ENCODE measurements at regions not wholly inside any gene's neighbourhood (a gene's known extent, or its start where the extent isn't known, plus 50 kb on each side); places are given as distances from the start of the nearest gene placed in this dataset.
"Not testable (repeated sequence)": the region's sequence is repeated elsewhere in the genome, so short reads cannot be mapped to it uniquely, and the experiment has no call there.

DNA sequence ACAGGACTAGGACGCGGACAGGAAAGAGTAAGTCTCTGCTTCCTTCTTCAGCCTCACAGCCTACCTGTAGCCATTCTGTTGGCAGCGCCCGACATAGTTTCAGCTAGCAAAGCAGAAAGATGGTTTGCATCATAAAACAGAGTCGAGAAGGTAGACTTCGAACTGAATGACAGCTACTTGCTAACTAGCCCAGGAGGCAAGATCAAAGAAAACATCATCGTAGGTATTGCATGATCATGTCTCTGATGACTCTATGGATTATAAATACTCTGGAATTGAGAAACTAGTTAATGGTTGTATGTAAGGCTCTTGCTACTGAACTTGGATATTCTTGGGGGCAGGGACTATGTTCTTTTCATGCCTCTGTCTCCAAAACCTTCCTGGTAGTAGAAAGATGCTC lies 333.1 kb upstream of the KLF3 start:
- no peak for DNase-seq

- DNase-seq, result no peak
Observed at GRCh38 chr4:38332699-38333098, 331.3 kb upstream of the KLF3 start.

- DNase-seq, result no peak
Observed at GRCh38 chr4:38333219-38333618, 330.8 kb upstream of the KLF3 start.

GRCh38 chr4:38334791-38335190 lies 329.2 kb upstream of the KLF3 start:
- DNase-seq, result no peak

DNA sequence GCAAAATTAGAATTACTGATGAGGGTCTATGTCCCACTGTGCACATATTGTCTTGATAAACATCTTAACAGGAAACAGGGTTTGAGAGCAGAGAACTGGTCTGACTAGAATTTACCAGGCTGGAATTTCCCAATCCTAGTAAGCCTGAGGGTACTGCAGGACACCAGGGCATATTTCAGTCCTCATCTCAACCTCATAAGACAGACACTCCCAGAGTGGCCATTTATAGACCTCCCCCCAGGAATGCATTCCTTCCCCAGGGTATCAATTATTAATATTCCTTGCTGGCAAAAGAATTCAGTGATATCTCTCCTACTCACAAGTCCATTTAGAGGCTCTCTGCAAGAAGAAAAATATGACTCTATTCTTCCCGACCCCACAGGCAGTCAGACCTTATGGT lies 325.1 kb upstream of the KLF3 start:
- not testable (repeated sequence) for DNase-seq

- no peak for DNase-seq
Observed at GRCh38 chr4:38343608-38344007, 320.4 kb upstream of the KLF3 start.

DNA sequence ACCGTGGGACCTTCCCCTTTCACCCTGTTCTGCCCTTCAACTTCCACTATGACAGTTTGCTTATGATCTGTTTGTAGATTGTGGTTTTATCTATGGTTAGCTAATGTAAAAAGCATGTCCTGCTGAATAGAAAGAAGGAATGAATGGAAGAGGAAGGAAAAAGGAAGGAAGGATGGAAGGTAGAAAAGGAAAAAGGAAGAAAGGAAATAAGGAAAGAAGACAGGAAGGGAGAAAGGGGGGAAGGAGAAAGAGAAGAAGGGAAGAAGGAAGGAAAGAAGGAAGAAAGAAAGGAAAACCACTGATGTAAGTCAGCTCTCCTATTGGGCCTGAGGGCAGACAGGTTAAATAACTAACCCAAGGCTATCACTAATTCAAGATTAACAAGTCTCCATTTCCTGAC lies 319.1 kb upstream of the KLF3 start:
- DNase-seq, result no peak

GRCh38 chr4:38347251-38347650 lies 316.7 kb upstream of the KLF3 start:
- no peak for DNase-seq

DNA sequence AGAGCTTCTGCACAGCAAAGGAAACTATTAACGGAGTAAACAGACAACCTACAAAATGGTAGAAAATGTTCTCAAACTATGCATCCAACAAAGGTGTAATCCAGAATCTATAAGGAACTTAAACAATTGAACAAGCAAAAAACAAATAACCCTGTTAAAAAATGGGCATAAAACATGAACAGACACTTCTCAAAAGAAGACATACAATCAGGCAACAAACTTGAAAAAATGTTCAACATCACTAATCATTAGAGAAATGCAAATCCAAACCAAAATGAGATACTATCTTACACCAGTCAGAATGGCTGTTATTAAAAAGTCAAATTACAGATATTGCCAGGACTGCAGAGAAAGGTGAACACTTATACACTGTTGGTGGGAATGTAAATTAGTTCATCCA lies 309.6 kb upstream of the KLF3 start:
- DNase-seq, result no peak

DNA sequence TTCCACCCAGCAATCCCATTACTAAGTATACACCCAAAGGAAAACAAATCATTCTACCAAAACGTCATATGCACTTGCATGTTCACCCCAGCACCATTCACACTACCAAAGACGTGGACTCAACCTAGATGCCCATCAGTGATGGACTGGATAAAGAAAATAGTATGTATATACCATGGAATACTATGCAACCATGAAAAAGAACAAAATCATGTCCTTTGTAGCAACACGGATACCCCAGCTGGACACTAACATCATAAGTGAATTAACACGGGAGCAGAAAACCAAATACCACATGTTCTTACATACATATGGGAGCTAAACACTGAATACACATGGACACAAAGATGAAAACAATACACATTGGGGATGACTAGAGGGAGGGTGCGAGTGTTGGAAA lies 309.1 kb upstream of the KLF3 start:
- DNase-seq, result no peak

DNA sequence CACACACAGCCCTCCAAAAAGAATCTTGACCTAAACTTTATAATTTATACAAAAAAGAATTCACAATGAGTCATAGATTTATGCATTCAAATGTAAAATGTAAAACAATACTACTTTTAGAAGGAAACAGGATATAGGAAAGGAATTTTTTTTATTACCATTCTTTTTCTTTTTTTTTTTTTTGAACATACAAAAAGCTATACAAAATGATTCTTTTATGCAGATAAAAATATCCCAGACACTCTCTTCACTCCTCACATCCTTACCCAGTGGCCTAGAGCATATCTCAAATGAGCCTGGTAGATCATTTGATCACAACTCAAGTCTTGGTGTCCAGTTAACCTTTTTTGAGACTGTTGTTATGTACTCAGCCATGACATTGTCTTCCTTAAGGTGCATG lies 307.3 kb upstream of the KLF3 start:
- DNase-seq, result no peak

DNA sequence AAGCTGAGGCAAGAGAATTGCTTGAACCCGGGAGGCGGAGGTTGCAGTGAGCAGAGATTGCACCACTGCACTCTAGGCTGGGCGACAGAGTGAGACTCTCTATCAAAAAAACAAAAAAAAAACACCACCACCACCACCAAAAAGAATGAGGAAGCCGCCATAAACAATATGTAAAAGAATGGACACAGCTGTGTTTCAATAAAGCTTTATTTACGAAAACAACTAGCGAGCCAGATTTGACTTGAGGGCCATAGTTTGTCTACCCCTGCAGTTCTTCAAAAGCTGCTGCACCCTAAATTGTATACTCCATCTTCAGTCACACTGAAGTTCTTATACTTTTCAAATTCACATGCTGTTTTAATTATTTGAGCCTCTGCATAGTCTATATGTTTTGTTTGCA lies 306.5 kb upstream of the KLF3 start:
- DNase-seq, result no peak

DNA sequence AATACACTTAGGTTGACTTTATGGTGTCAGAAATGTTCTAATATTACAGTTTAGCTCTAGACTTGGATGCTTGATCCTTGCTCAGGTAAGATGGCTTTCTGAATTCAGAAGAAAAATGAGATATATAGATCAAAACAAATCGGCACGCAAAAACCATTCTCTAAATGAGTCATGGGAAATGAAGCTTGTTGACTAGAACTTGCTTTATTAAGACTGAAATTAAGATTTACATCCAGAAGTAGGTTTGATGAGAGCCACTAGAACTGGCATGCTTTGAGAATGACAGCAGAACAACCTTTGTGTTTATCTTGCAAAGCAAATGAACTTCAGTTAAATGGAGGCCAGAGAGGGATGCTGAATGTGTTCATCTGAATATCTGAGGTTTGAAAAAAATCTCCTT lies 304.9 kb upstream of the KLF3 start:
- DNase-seq, result no peak

- DNase-seq, result no peak
Observed at GRCh38 chr4:38360201-38360600, 303.8 kb upstream of the KLF3 start.

DNA sequence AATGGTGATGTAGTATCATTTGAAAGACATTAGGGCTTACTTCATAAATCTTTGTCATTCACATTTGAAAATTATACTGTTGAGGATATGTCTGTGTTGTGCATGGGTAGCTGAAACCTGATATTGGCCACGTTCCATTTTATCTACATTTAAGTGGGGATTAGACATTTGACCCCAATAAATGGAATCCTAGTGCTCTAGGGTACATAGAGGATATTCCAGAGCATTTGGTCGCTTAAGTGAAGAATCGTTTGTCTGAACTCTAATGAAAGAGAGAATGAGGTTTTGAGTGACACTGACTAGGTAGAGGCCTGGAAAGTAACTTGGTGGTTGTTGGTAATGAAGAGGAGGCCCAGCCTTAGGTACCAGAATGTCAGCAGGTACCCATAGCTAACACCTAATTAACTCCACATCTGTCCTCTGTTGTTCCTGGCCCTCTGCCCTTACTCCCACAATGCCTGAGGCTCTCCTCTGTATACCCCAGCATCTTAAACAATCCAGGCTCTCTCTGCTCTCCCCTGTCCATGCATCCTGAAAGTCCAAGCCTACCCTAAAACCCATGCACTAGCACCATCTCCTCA lies 299.5 kb upstream of the KLF3 start:
- no peak for DNase-seq

DNA sequence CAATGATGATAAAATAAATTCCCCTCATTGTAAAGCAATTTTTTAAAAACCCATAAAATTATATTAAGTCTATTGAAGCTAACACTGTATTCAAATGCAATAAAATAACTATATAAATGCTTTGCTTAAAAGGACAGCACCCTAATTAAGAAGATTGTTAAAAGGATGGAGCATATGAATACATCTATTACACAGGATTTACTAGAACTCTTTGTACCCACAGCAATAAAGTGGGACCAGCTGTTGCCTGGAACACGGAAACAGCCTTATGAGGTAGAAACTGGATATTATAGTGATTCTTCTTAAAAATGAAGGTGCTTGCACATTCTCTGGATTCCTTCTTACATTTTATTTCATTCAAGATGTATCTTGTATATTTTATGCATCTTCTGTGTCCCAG lies 298.7 kb upstream of the KLF3 start:
- no peak for DNase-seq

GRCh38 chr4:38365748-38366310 lies 298.2 kb upstream of the KLF3 start:
- DNase-seq, result peak in 1 of 56 donors; percentile 35

DNA sequence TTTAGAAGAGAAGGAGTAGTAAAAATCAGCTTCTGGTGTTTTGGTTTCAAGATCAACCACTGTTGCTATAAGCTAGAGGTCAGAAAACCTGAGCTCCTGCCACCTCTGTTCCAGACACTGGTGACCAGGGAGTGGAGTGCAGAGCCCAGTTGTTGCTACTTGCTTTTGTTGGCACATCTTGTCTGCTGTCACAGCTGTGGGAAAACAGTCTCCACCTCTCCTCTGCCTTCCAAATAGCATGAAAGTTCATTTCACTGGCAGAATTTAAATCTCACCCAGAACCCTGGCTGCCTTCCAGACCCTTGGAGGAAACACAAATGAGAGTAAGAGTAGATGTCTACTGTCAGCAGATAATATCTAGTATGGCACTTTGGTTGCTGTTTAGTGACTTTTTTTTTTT lies 297.5 kb upstream of the KLF3 start:
- DNase-seq, result peak in 1 of 56 donors; percentile 5

- DNase-seq, result no peak
Observed at GRCh38 chr4:38366997-38367396, 297.0 kb upstream of the KLF3 start.

DNA sequence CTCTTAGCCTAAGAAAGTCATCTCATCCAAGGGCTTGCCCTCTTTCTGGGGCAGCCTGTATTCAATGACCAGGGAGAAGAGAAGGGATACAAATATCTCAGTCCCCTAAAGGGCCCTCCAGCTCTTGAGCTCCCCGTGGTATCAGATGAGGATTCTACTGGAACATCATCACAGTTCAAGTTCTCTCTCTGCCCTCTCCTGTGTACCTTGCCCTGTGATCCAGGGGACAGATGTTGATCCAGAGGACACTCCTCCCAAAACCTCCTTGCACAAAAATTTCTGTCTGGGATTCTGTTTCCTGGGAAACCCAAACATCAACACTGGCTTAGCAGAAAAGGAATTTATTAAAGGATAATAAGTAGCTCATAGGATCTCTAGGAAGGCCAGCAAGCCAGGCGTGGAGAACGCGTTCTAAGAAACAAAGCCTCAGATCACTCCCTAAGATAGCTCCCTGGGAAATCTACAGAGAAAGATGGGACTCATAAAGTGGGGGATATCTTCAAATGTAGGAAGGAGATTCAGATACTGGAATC lies 296.3 kb upstream of the KLF3 start:
- DNase-seq, result no peak

- DNase-seq, result no peak
Observed at GRCh38 chr4:38368613-38369012, 295.4 kb upstream of the KLF3 start.

GRCh38 chr4:38371391-38371851 lies 292.6 kb upstream of the KLF3 start:
- peak in 1 of 56 donors; percentile 1 for DNase-seq

GRCh38 chr4:38373375-38373774 lies 290.6 kb upstream of the KLF3 start:
- DNase-seq, result no peak

DNA sequence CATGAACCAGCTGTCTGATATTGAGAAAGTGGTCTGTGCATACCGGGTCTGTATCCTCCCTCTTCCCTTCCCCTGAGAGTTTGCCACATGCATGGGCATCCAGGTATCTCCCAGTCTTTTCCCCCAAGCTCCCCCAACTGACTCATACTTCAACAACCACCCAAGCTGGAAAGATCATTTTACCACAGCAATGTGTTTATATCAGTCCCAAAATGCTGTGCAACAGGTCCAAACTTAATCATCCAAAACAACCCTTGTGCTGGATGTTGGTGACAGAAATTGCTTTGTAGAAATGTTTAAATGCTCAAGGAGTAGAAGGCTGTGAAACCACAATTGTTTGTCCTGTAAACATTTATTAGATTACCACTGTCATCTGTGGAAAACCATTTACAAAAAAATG lies 286.8 kb upstream of the KLF3 start:
- DNase-seq, result no peak

Data from nucleus accumbens (tissue), 56 donors.